HCT116 (cell line): ENCODE measurements at regions not wholly inside any gene's neighbourhood (a gene's known extent, or its start where the extent isn't known, plus 50 kb on each side); places are given as distances from the start of the nearest gene placed in this dataset.

Experiments
- ATAC-seq: fragments of 200-7000 bp; cut with Tn5 transposase; 2 replicates; pipeline ENCODE4 v1.9.1; 2020; ENCODE audit warnings: mild to moderate bottlenecking, moderate library complexity
- BruUV-seq: library from RNA; stranded (reverse); fragments of 400-500 nt; replicated peaks from 2 replicates; lab custom pipeline; 2021; lab: Mats Ljungman, UMichigan
- CTCF ChIA-PET: fragments of 300-600 bp; sonication (Branson Sonifier 250); formaldehyde crosslinking; loops from one replicate; lab custom pipeline; 2021; ENCODE audit warnings: antibody characterized with exemption; lab: Charles Lee
- POLR2A ChIA-PET: fragments of 300-600, 350-600 bp; sonication (Branson Sonifier 250); formaldehyde crosslinking; loops from one replicate; lab custom pipeline; 2021; ENCODE audit warnings: antibody characterized with exemption; lab: Charles Lee
- RAD21 ChIA-PET, 2 experiments: fragments of 300-600 bp; sonication (Branson Sonifier 250); formaldehyde crosslinking; loops; one replicate each; lab custom pipeline; 2023; ENCODE audit warnings: low total read pairs in 2 of 2; ENCODE audit not compliant: uncharacterized antibody in 2 of 2, unreplicated experiment in 2 of 2, low non-redundant PET in 1 of 2; lab: Charles Lee
- DNase-seq: peaks from one replicate; pipeline ENCODE4 v3.0.0-alpha.2; 2010; ENCODE audit warnings: low read depth, low spot score
- H2AFZ ChIP-seq: fragments of 200-600 bp; shearing (Covaris generic), sonication (generic); 2 replicates; pipeline ENCODE4 v1.6.1; 2017; ENCODE audit warnings: low read depth, mixed run types, mixed read lengths, antibody characterized with exemption, low read length; ENCODE audit not compliant: poor library complexity, severe bottlenecking
- H3K27ac ChIP-seq: 2 replicates; pipeline ENCODE4 v1.5.1; 2012; ENCODE audit warnings: low read depth, low read length
- H3K27me3 ChIP-seq: fragments of 200-600 bp; sonication (generic); 2 replicates; pipeline ENCODE4 v1.6.1; 2016; ENCODE audit warnings: mixed run types, low read length, mixed read lengths; ENCODE audit not compliant: insufficient read depth
- H3K36me3 ChIP-seq, 2 experiments: fragments of 200-500 bp in 1 of 2; fragments of 200-600 bp in 1 of 2; sonication (Bioruptor generic) in 1 of 2; sonication (generic) in 1 of 2; 2 replicates each; pipeline versions ENCODE4 v1.5.1 to v1.6.1; 2014 to 2016; ENCODE audit warnings: low read length in 2 of 2, inconsistent platforms in 1 of 2, mixed read lengths in 1 of 2, mixed run types in 1 of 2; ENCODE audit not compliant: insufficient read depth in 2 of 2, control insufficient read depth in 1 of 2
- H3K4me1 ChIP-seq, 2 experiments: fragments of 200-600 bp in 1 of 2; sonication (generic) in 1 of 2; 2 replicates each; pipeline versions ENCODE4 v1.5.1 to v1.6.1; 2012 to 2017; ENCODE audit warnings: low read length in 2 of 2, inconsistent platforms in 1 of 2, mild to moderate bottlenecking in 1 of 2, mixed read lengths in 1 of 2, mixed run types in 1 of 2, moderate library complexity in 1 of 2; ENCODE audit not compliant: insufficient read depth in 2 of 2, control insufficient read depth in 1 of 2
- H3K4me2 ChIP-seq: fragments of 200-600 bp; sonication (generic); 2 replicates; pipeline ENCODE4 v1.6.1; 2017; ENCODE audit warnings: mixed run types, low read length, mixed read lengths
- H3K4me3 ChIP-seq, 2 experiments: fragments of 200-600 bp in 1 of 2; sonication (generic) in 1 of 2; replicated peaks in 1 of 2; 2 replicates each; pipeline ENCODE4 v1.5.1; 2011 to 2016; ENCODE audit warnings: low read length in 2 of 2, control low read depth in 1 of 2, low read depth in 1 of 2, mild to moderate bottlenecking in 1 of 2, mixed read lengths in 1 of 2, mixed run types in 1 of 2
- H3K79me2 ChIP-seq: fragments of 200-600 bp; sonication (generic); 2 replicates; pipeline ENCODE4 v1.6.1; 2017; ENCODE audit warnings: mild to moderate bottlenecking, mixed run types, low read length, moderate library complexity, mixed read lengths; ENCODE audit not compliant: insufficient read depth
- H3K9ac ChIP-seq: fragments of 200-600 bp; sonication (generic); 2 replicates; pipeline ENCODE4 v1.6.1; 2016; ENCODE audit warnings: low read length, mixed read lengths
- H3K9me2 ChIP-seq: fragments of 200-600 bp; sonication (generic), shearing (Covaris generic); 2 replicates; pipeline ENCODE4 v1.6.1; 2017; ENCODE audit warnings: mixed run types, mild to moderate bottlenecking, moderate library complexity; ENCODE audit not compliant: insufficient read depth
- H3K9me3 ChIP-seq, 2 experiments: fragments of 200-500 bp in 1 of 2; fragments of 200-600 bp in 1 of 2; sonication (Bioruptor generic) in 1 of 2; sonication (generic) in 1 of 2; 2 replicates each; pipeline ENCODE4 v1.6.1; 2014 to 2017; ENCODE audit warnings: low read length in 2 of 2, mixed read lengths in 2 of 2, inconsistent platforms in 1 of 2, low read depth in 1 of 2, mild to moderate bottlenecking in 1 of 2, mixed run types in 1 of 2, moderate library complexity in 1 of 2; ENCODE audit not compliant: control insufficient read depth in 1 of 2, insufficient read depth in 1 of 2
- H4K20me1 ChIP-seq: fragments of 200-600 bp; sonication (generic), shearing (Covaris generic); 2 replicates; pipeline ENCODE4 v1.6.1; 2017; ENCODE audit warnings: mixed run types, mild to moderate bottlenecking, moderate library complexity; ENCODE audit not compliant: insufficient read depth
- EGR1 ChIP-seq: IDR thresholded peaks from 2 replicates; pipeline ENCODE4 v1.6.1; 2012; ENCODE audit warnings: low read depth
- ELF1 ChIP-seq: IDR thresholded peaks from 2 replicates; pipeline ENCODE4 v1.6.1; 2012; ENCODE audit warnings: low read depth, borderline replicate concordance
- JUND ChIP-seq: IDR thresholded peaks from 2 replicates; pipeline ENCODE4 v1.6.1; 2012
- POLR2A ChIP-seq: IDR thresholded peaks from 2 replicates; pipeline ENCODE4 v1.7.0; 2011; ENCODE audit warnings: borderline replicate concordance; ENCODE audit not compliant: insufficient read depth, insufficient read length; ENCODE audit errors: extremely low read depth
- POLR2AphosphoS5 ChIP-seq: IDR thresholded peaks from 2 replicates; pipeline ENCODE4 v1.6.1; 2011; ENCODE audit warnings: mild to moderate bottlenecking, low read depth, low read length, moderate library complexity
- RAD21 ChIP-seq: IDR thresholded peaks from 2 replicates; pipeline ENCODE4 v1.6.1; 2012; ENCODE audit warnings: low read depth, mild to moderate bottlenecking
- SIN3A ChIP-seq: IDR thresholded peaks from 2 replicates; pipeline ENCODE4 v1.6.1; 2012; ENCODE audit warnings: low read depth
- SRF ChIP-seq: IDR thresholded peaks from 2 replicates; pipeline ENCODE4 v1.6.1; 2012; ENCODE audit warnings: low read depth
- TCF7L2 ChIP-seq: IDR thresholded peaks from 2 replicates; pipeline ENCODE4 v1.7.0; 2011; ENCODE audit warnings: borderline replicate concordance, inconsistent platforms; ENCODE audit not compliant: insufficient read depth, insufficient read length; ENCODE audit errors: extremely low read depth
- YY1 ChIP-seq: IDR thresholded peaks from 2 replicates; pipeline ENCODE4 v1.6.1; 2011; ENCODE audit warnings: low read length, low read depth, moderate library complexity, mild to moderate bottlenecking; ENCODE audit not compliant: insufficient replicate concordance; ENCODE audit errors: extremely low read depth
- intact Hi-C: fragments of 100-400 bp; cut with micrococcal nuclease; formaldehyde crosslinking; loops from 2 replicates; pipeline ENCODE4 v1.10.0; 2022
- TF ChIP-seq, protein P1 (sequence below): IDR thresholded peaks from 2 replicates; pipeline ENCODE4 v1.6.1; 2012
- TF ChIP-seq, protein P2 (sequence below): IDR thresholded peaks from 2 replicates; pipeline ENCODE4 v1.6.1; 2011; ENCODE audit warnings: mild to moderate bottlenecking, low read length, moderate library complexity; ENCODE audit not compliant: insufficient replicate concordance; ENCODE audit errors: extremely low read depth
- TF ChIP-seq, protein P3 (sequence below): IDR thresholded peaks from 2 replicates; pipeline ENCODE4 v1.6.1; 2012; ENCODE audit warnings: low read depth

DNA sequence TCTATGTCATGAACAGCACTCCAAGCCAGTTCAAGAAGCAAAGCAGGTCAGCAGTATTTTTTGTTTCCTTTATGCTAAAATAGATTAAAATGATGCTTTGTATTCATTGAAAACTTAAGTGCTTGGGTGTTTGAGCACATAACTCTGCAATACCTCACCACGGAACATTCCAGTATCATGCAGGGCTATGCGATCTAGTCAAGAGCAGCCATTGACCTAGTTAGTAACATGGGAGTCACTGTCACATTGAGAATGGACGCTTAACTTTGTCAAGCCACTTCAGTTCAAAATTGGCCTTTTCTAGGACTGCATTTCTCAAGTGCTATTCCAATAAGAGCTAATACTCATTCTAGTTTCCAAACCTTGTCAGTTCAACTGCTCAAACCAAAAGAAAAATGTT, 160.1 kb upstream of the FSTL5 start:
- ChIA-PET CTCF (no interaction called here), POLR2A (no interaction called here), RAD21 (no interaction called here)
- DNase-seq = no peak
- Histone ChIP-seq H4K20me1 (no peaks in the 10 kb centered on the region), H2AFZ (no peak overlapping the region), H3K4me2 (no peak overlapping the region), H3K27ac (no peak overlapping the region), H3K9me2 (no peaks in the 10 kb centered on the region), H3K9ac (no peak overlapping the region), H3K36me3 (no peaks in the 10 kb centered on the region), H3K4me3 (no peak overlapping the region), H3K9me3 (no peaks in the 10 kb centered on the region), H3K27me3 (no peaks in the 10 kb centered on the region), H3K4me1 (no peaks in the 10 kb centered on the region), H3K79me2 (no peaks in the 10 kb centered on the region)
- no TSS peak for BruUV-seq
- ATAC-seq = no peak
- intact Hi-C loops = no loop called here
- TF ChIP-seq SRF = no peak
- no peak for TF ChIP-seq EGR1
- TF ChIP-seq, protein P1, sequence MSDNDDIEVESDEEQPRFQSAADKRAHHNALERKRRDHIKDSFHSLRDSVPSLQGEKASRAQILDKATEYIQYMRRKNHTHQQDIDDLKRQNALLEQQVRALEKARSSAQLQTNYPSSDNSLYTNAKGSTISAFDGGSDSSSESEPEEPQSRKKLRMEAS = no peak
- no peak for TF ChIP-seq SIN3A
- no peak for TF ChIP-seq JUND
- TF ChIP-seq, protein P2, sequence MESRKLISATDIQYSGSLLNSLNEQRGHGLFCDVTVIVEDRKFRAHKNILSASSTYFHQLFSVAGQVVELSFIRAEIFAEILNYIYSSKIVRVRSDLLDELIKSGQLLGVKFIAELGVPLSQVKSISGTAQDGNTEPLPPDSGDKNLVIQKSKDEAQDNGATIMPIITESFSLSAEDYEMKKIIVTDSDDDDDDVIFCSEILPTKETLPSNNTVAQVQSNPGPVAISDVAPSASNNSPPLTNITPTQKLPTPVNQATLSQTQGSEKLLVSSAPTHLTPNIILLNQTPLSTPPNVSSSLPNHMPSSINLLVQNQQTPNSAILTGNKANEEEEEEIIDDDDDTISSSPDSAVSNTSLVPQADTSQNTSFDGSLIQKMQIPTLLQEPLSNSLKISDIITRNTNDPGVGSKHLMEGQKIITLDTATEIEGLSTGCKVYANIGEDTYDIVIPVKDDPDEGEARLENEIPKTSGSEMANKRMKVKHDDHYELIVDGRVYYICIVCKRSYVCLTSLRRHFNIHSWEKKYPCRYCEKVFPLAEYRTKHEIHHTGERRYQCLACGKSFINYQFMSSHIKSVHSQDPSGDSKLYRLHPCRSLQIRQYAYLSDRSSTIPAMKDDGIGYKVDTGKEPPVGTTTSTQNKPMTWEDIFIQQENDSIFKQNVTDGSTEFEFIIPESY = no peak

DNA sequence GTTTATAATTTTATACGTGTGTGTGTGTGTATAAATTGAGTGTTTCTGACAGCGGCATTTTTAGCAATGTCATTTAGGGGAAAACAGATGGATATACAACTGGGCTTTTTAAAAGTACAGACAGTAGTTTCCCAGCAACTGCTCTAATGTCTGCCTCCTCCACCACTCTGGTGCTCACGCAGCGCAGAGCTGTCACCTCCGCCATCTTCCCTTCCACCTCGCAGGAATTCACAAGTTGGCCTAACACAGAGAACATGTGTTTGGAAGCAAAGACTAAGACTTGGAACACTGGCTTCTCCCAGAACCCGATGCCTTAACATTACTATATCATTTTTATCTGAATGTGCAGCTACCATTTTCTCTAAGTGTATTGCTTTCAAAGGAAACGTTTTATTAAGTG, 158.3 kb upstream of the FSTL5 start:
- RAD21 ChIA-PET = no interaction called here
- no peak overlapping the region for H3K27ac ChIP-seq
- intact Hi-C loops = no loop called here
- no peaks in the 10 kb centered on the region for H3K9me2 ChIP-seq
- CTCF ChIA-PET = no interaction called here
- no peaks in the 10 kb centered on the region for H3K9me3 ChIP-seq
- H3K4me3 ChIP-seq = no peak overlapping the region
- no peaks in the 10 kb centered on the region for H3K79me2 ChIP-seq
- DNase-seq (no peak), ATAC-seq (no peak)
- no peak overlapping the region for H3K4me2 ChIP-seq
- H4K20me1 ChIP-seq = no peaks in the 10 kb centered on the region
- no peak overlapping the region for H2AFZ ChIP-seq
- POLR2A ChIA-PET = no interaction called here
- H3K9ac ChIP-seq = no peak overlapping the region
- BruUV-seq = no TSS peak
- H3K4me1 ChIP-seq = no peaks in the 10 kb centered on the region
- no peaks in the 10 kb centered on the region for H3K36me3 ChIP-seq
- H3K27me3 ChIP-seq = no peaks in the 10 kb centered on the region
- TF ChIP-seq RAD21 = no peak
- TF ChIP-seq SRF = no peak
- TF ChIP-seq SIN3A = no peak
- TF ChIP-seq, protein P3, sequence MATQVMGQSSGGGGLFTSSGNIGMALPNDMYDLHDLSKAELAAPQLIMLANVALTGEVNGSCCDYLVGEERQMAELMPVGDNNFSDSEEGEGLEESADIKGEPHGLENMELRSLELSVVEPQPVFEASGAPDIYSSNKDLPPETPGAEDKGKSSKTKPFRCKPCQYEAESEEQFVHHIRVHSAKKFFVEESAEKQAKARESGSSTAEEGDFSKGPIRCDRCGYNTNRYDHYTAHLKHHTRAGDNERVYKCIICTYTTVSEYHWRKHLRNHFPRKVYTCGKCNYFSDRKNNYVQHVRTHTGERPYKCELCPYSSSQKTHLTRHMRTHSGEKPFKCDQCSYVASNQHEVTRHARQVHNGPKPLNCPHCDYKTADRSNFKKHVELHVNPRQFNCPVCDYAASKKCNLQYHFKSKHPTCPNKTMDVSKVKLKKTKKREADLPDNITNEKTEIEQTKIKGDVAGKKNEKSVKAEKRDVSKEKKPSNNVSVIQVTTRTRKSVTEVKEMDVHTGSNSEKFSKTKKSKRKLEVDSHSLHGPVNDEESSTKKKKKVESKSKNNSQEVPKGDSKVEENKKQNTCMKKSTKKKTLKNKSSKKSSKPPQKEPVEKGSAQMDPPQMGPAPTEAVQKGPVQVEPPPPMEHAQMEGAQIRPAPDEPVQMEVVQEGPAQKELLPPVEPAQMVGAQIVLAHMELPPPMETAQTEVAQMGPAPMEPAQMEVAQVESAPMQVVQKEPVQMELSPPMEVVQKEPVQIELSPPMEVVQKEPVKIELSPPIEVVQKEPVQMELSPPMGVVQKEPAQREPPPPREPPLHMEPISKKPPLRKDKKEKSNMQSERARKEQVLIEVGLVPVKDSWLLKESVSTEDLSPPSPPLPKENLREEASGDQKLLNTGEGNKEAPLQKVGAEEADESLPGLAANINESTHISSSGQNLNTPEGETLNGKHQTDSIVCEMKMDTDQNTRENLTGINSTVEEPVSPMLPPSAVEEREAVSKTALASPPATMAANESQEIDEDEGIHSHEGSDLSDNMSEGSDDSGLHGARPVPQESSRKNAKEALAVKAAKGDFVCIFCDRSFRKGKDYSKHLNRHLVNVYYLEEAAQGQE = no peak
- TF ChIP-seq POLR2A = no peak
- TF ChIP-seq ELF1 = no peak
- TF ChIP-seq TCF7L2 = no peak
- no peak for TF ChIP-seq POLR2AphosphoS5
- no peak for TF ChIP-seq YY1
